ENCODE measurements at regions not wholly inside any gene's neighbourhood (a gene's known extent, or its start where the extent isn't known, plus 50 kb on each side); places are given as distances from the start of the nearest gene placed in this dataset.
"Not testable (repeated sequence)": the region's sequence is repeated elsewhere in the genome, so short reads cannot be mapped to it uniquely, and the experiment has no call there.

- TF ChIP-seq EZH2 (IDR thresholded peaks at IDR 0.05; ENCODE audit: insufficient read depth, poor library complexity, severe bottlenecking); EZH2phosphoT487 (IDR thresholded peaks at IDR 0.05; ENCODE audit: insufficient read depth, low read depth): not testable (repeated sequence)
Observed at GRCh38 chr16:88149663-88150062, 198.4 kb downstream of the BANP start.

Measured in GM23248 (cell line).